ENCODE measurements at regions not wholly inside any gene's neighbourhood (a gene's known extent, or its start where the extent isn't known, plus 50 kb on each side); places are given as distances from the start of the nearest gene placed in this dataset.

DNA sequence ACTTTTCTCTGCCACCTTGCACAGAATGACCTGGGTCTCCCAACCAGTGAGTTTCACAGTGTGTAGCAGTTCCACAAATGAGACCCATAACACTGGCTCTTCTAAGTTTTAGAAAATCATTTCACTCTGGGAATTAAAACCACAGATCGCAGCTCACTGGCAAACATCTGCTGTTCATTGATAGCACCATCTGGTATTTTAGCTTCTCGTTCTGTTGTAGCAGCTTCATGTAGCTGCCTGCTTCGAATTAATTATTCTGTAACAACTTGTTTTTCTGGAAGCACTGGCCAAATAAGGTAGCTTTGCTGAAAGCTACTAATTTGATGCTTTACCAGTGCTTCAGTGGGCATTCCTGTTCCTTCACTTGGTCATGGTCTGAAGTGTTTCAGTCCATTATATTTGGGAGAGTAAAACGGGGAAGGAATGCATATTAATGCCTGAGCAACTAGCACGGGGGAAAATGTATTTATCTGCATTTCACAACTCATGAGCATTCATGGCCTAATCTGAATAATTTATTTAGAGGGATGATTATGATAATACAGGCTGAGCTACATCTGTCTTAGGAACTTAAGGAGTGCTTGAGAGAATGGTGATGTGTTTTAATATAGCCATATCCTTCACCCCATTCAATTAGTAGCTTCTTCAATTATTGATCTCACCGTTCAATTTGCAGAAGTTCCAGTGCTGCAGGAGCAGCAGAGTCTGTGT, 447.4 kb downstream of the XPNPEP1 start:
- H3K36me3 ChIP-seq: no peaks in the 10 kb centered on the region
- H3K9me3 ChIP-seq: no peaks in the 10 kb centered on the region
- H3K27ac ChIP-seq: no peak overlapping the region
- H3K4me1 ChIP-seq: peaks cover 0 to 3% (median 0%) of the 10 kb centered on the region in 12 donors
- no peak overlapping the region for H3K4me3 ChIP-seq
- DNase-seq (no peak), ATAC-seq (no peak)
- WGBS, 4 donors: 60 to 66% (median 63%) methylated on average over 6 of the region's 6 CpGs
- TF ChIP-seq POLR2A (IDR thresholded peaks at IDR 0.05): no peak
- TF ChIP-seq, protein P1, sequence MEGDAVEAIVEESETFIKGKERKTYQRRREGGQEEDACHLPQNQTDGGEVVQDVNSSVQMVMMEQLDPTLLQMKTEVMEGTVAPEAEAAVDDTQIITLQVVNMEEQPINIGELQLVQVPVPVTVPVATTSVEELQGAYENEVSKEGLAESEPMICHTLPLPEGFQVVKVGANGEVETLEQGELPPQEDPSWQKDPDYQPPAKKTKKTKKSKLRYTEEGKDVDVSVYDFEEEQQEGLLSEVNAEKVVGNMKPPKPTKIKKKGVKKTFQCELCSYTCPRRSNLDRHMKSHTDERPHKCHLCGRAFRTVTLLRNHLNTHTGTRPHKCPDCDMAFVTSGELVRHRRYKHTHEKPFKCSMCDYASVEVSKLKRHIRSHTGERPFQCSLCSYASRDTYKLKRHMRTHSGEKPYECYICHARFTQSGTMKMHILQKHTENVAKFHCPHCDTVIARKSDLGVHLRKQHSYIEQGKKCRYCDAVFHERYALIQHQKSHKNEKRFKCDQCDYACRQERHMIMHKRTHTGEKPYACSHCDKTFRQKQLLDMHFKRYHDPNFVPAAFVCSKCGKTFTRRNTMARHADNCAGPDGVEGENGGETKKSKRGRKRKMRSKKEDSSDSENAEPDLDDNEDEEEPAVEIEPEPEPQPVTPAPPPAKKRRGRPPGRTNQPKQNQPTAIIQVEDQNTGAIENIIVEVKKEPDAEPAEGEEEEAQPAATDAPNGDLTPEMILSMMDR (IDR thresholded peaks at IDR 0.05): no peak
- peaks cover 0 to 10% (median 0%) of the 10 kb centered on the region in 9 donors for H3K27me3 ChIP-seq
- intact Hi-C loops (cut with DNase I): no loop called here

DNA sequence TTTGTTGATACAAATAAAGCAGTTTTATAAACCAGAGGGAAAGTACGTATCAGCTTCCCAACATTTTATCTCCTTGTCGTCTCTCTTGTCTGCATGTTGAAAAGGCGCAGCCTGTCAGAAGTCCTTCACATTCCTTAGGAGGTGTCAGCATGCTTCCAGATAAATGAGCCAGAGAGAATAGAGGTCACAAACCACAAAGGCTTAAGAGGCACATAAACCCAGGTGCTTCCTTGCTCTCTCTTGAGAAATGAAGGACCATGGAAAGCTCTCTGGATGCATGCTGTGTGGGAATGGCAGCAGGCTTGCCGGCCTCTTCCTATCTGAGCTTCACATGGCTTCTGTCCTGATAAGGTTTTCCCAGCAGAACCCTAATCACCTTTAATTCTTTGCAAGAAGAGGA, 448.5 kb downstream of the XPNPEP1 start:
- intact Hi-C loops (cut with DNase I): no loop called here
- H3K27ac ChIP-seq: no peak overlapping the region
- no peak overlapping the region for H3K4me3 ChIP-seq
- 4 to 10% (median 6%) methylated on average over 4 of the region's 4 CpGs for WGBS, 4 donors
- ATAC-seq (no peak), DNase-seq (no peak)
- H3K36me3 ChIP-seq: no peaks in the 10 kb centered on the region
- no peak for TF ChIP-seq POLR2A (IDR thresholded peaks at IDR 0.05)
- TF ChIP-seq, protein P1 (IDR thresholded peaks at IDR 0.05): no peak
- H3K27me3 ChIP-seq: peaks cover 0 to 10% (median 0%) of the 10 kb centered on the region in 9 donors
- no peaks in the 10 kb centered on the region for H3K9me3 ChIP-seq
- H3K4me1 ChIP-seq: peaks cover 0 to 3% (median 0%) of the 10 kb centered on the region in 12 donors

DNA sequence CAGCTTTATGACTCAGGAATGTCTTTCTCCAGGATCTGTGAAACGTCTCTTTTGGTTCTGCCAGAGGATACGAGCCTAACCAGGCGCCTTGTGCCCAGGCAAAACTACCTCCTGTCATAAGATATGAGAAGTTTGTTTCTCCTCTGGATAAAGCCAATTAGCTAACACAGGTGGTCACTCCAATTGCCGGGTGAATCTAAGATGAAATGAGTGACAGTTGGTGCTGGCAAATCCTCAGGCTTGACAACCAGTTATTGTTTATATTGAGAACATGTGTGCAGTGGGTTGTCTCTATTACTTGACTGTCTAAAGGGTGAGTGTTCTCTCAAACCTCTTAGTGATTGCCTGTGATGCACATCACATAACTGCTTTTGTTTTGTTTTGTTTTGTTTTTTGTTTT, 449.1 kb downstream of the XPNPEP1 start:
- 21 to 40% (median 29%) methylated on average over 4 of the region's 4 CpGs for WGBS, 4 donors
- Histone ChIP-seq H3K4me3 (no peak overlapping the region), H3K27ac (no peak overlapping the region), H3K36me3 (no peaks in the 10 kb centered on the region), H3K4me1 (peaks cover 0 to 3% (median 0%) of the 10 kb centered on the region in 12 donors), H3K27me3 (peaks cover 0 to 10% (median 0%) of the 10 kb centered on the region in 9 donors), H3K9me3 (no peaks in the 10 kb centered on the region)
- TF ChIP-seq, protein P1 (IDR thresholded peaks at IDR 0.05): no peak
- TF ChIP-seq POLR2A (IDR thresholded peaks at IDR 0.05): no peak
- DNase-seq: no peak
- intact Hi-C loops (cut with DNase I): no loop called here
- no peak for ATAC-seq

DNA sequence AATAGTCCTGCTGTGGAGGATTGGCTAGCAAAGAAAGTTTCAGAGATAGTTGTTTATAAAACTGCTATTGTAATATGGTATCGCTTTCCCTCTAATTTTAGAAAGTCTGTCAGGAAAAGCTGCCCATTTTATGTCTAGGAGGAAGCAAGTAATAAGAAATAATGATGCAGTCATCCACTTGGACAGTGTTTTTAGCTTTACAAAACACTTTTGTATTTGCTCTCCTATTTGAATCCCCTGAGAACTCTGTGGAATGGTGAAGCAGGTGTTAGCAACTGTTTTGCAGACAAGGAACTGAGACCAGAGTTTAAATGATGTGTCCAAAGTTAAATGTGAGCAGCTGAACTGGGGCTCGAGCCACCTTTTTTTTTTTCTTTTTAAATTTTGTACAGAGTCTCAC, 455.8 kb downstream of the XPNPEP1 start:
- no peak for ATAC-seq
- Histone ChIP-seq H3K4me3 (no peak overlapping the region), H3K4me1 (no peaks in the 10 kb centered on the region), H3K36me3 (no peaks in the 10 kb centered on the region), H3K27ac (no peak overlapping the region), H3K27me3 (peaks cover 0 to 4% (median 0%) of the 10 kb centered on the region in 9 donors), H3K9me3 (no peaks in the 10 kb centered on the region)
- intact Hi-C loops (cut with DNase I): no loop called here
- WGBS, 4 donors: 58 to 67% (median 64%) methylated on average over 2 of the region's 2 CpGs
- TF ChIP-seq POLR2A (IDR thresholded peaks at IDR 0.05): no peak
- TF ChIP-seq, protein P1 (IDR thresholded peaks at IDR 0.05): no peak
- no peak for DNase-seq

Measured in heart left ventricle (tissue), 16 donors.